Stimulated activated CD4-positive, alpha-beta T cell treated with anti-CD3 and anti-CD28 coated beads, Interleukin-1b, Interleukin-23, amount 100 ng/mL, for 4 hours (primary cell): ENCODE measurements at regions not wholly inside any gene's neighbourhood (a gene's known extent, or its start where the extent isn't known, plus 50 kb on each side); places are given as distances from the start of the nearest gene placed in this dataset.
"Not testable (repeated sequence)": the region's sequence is repeated elsewhere in the genome, so short reads cannot be mapped to it uniquely, and the experiment has no call there.

Experiments used
- DNase-seq, 2 donors: peaks; one replicate each; pipeline ENCODE4 v3.0.0-alpha.2; 2020; ENCODE audit warnings: low read depth in 2 of 2

DNA sequence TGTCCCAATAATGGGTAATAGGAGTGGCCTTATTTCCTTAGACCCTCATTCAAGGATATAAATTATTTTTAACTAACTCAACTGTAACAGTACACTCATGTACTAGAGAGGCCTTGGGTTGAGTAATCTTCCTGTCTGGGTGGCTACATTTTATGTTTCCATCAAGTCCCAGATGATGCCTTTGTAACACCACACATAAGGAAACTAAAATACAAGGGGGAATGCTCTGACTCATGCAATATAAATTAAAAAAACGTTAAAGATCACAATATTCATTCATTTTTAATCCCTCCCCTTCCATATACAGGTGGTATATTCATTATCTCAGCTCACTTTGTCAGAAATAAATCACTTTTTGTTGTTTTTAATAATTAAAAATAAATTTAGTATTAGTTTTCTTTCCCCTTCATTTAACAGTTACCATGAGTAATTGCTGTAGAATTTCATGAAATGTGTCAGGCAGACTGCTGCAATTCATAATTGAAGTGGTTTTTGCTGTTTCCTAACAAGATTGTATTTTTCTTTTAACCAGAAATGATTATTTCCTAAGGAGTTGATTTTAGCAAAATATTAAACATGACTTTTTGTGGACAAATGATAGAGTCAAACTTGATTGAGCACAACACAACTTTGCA is 1403.6 kb downstream of the SUCLG1 start:
- DNase-seq = no peak

DNA sequence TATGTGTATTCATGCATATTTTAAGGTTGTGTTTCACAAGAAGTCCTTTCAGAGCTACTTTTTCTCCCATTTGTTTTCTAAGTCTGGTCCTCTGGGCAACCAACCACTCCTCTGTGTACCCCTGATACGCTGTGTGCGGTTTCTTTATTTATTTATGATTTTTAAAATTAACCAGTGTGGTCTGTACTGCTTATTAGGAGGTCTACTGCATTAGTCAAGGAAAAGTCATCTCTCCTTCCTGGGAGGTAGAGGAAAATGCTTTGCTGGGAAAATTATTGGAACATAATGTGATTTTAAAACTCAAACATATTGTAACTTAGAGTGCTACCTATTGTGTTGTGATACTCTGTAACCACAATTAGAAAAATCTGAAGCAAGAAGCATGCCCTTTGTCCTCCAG is 1404.3 kb downstream of the SUCLG1 start:
- no peak for DNase-seq

DNA sequence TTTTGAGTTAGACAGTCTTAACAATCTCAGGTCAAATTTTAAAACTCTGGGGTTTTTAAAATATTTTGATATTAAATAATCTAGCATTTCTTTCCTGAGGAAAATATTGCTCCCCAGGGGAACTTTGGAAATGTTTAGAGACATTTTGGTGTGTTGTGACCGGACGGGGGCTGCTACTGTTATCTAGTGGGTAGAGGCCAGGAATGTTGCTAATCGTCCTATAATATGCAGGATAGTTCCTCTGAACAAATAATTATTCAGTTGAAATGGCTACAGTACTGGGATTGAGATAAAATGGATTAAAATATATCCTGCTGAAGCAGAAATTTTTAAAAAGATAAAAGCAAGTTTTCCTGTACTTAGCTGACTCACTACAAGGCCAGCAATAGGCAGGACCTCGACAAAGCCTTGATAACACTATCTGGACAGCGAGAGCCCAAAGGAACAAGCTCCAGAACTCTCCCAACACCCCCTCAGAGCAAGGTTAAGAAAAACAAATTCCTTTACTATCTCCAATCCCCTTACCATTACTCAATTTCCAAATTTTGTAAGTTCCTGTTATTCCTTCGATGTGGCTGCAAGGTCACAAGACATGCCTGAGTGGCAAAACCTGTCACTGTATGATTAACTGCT is 1407.4 kb downstream of the SUCLG1 start:
- DNase-seq = no peak

DNA sequence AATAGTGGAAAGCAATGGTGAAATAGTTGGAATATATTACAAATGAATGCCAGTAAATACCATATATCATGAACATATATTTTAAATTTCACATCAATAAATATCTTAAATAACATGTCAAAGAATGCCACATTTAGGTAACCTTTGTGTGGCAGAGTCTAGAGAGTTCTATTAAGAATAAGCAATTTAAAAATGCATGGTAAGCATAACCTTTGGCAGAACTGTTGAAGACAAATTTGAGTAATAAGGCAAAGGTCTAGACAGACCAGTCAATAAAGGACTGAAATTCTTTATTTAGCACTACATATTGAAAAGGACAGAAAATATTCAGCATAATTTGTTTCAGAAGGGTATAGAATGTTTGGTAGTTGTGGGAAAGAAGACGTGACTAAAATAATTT is 1417.0 kb downstream of the SUCLG1 start:
- DNase-seq = no peak

DNA sequence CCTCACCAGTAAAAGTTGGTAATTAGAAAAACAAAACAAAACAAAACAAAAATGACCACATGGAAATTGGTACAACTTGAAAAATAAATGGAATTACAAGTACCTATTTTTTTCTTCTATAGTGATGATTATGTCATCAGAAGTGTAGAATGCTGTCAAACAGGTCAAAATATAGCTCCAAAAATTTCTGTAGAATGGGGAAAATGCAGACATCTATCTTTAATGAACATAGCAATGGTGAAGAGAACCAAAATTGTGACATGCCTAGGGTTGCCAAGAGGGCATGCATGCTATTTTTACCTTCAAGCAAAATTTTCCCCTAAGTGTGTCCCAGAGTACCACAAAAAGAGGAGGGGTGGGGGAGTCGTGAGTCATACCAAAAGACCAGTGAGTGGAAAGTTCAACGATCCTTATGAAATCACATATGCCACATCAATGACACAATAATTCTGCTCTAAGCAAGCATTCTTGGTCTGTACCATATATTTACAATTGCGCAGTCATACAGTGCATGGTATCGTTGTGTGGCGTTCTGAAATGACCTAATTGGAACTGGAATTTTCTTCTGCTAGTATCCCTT is 1436.4 kb downstream of the SUCLG1 start:
- DNase-seq = no peak

DNA sequence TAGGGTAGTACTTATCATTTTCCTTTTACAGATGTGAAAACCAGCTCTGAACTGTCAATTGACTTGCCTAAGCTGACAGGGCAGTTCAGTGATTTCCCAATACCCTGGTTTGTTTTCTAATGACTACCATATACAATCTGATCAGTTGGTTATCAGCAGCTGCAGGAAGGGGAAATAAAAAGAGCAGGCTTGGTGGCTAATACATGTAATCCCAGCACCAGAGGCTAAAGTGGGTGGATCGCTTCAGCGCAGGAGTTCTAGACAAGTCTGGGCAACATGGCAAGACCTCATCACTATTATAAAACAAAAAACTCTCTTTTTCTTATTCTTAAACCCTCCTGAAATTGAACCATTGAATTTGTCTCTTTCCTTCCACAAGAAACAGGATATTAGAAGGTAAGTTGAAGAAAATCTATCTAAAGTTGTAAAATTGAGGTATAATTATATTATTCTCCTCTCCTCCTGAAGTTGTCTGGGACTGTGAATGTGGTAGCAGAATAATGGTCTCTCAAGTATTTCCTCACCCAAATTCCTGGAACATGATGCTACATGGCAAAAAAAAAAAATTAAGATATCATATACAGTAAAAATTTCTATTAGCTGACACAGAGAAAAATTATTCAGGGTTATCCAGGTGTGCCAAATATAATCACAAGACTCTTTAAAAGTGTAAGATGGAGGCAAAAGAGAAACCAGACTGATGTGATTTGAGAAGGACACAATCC is 1441.6 kb downstream of the SUCLG1 start:
- no peak for DNase-seq

DNA sequence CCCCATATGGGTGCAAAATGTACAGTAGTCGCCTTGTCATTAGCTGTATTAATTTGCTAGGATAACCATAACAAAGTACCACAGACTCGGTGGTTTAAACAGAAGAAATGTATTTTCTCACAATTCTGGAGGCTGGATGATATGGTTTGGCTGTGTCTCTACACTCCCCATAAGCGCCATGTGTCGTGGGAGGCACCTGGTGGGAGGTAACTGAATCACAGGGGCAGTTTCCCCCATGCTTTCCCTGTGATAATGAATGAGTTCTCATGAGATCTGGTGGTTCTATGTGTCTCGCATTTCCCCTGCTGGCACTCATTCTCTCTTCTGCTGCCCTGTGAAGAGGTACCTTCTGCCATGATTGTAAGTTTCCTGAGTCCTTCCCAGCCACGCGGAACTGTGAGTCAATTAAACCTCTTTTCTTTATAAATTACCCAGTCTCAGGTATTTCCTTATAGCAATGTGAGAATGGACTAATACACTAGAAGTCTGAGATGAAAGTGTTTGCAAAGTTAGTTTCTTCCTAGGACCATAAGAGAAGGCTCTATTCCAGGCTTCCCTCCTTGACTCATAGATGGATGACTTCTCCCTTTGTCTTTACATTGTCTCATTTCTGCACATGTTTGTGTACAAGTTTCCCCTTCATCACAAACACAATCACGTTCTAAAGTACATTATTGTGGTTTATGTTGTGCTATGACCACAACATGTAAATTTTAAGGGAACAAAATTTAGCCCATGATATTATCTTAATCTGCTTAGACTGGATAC is 1442.6 kb downstream of the SUCLG1 start:
- DNase-seq = no peak

DNA sequence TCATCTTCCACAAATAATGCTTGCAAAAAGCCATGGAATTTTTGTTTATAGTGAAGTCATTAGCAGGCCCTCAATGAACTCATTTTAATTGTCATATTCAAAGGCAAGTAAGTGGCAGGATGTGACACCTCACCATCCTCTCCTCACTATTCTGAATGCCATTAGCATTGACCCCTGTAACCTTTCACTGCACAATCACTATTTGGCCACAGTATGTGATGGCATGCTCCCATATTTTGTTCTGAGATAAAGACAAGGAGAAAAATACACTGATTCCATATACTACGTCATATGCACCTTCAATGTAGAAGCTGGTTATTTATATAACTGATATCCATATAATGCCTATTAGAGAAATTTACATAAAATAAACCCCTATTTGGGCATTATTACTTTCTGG is 1443.2 kb downstream of the SUCLG1 start:
- DNase-seq = no peak

DNA sequence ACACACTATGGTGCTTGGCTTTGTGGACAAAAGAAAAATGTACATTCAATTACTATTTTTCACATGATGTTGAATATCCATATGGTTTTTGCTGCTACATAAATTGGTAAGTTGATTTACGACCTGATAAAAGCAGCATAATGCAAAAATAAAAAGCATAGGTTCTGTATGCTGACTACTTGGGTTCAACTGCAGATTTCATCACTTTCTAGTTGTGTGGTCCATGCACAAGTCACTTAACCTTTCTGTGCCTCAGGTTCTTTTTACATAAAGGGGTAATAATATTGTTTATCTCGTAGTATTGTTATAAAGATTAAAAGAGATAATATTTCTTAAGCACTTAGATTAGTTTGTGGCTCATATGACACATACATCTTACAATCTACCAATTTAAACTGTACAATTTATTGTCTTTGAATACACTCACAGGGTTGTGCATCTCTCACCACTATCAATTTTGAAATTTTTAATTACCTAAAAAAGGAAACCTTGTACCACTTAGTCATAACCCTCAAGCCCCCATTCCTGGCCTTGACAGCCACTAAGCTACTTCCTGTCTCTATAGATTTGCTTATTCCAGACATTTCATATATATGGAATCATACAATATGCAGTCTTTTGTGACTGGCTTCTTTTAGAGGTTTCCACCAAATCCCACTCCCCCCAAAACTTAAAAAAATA is 1443.9 kb downstream of the SUCLG1 start:
- DNase-seq = no peak

DNA sequence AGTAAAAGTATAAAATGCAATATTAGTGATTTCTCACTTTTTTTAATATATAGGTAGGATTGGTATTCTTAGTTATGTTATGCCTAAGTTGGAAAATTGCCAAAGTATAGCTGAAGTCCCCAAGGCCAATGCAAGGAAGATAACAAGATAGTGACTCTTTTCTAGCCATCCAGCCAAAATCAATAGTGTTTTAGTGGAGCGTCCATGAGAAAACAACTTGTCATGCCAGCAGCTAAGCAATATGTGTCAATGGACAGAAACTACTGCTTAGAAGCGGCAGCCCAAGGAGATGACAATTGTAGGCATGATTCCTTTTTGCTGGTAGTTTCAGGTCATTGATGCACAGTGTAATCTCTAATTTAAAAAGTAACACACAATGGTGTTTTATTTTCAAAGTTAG is 1444.6 kb downstream of the SUCLG1 start:
- no peak for DNase-seq

DNA sequence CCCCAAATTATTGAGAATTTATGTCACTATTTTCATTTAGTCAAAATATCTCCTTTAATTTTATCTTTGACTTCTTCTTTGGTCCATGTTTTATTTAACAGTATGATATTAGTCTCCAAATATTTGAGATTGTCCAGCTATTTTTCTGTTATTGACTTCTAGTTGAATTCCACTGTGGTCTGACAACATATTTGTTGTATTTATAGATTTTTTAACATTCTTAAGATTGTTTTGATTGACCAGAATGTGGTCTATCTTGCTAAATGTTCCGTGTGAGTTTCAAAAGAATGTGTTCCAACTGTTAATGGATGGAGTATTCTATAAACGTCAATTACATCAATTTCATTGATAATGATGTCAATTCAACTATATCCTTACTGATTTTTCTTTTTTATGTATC is 1452.1 kb downstream of the SUCLG1 start:
- no peak for DNase-seq

DNA sequence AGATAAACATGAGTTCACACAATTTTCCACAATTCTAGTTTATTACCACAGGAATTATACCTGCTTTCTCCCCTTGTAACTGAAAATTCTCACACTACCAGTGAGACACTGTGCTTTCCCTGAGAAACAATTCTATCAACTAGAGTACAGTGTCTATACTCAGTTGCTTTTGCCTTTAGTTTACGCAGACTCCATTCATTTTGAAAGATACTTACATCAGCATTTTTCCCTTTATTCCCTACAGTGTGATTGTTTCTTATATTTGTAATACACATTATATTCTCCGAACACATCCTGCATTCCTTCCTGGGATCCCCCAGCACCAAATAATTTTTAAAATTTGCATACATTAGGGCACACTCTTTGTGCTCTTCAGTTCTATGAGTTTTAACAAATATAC is 1455.5 kb downstream of the SUCLG1 start:
- DNase-seq = no peak

DNA sequence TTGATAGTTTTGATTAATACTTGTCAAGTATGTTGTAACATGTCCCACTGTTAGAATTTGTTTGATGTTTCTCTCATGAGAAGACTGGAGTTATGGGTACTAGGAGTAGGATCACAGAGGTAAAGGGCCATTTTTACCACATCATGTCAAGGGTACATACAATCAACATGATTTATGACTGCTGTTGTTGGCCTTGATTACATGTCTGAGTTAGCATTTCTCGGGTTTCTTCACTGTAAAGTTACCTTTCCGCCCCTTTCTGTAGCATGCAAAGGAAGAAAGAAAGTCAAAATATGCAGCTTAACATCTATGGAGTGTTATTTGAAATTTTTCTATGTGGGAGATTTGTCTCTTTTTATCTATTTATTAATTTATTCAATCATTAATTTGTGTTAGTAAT is 1456.4 kb downstream of the SUCLG1 start:
- DNase-seq = no peak

DNA sequence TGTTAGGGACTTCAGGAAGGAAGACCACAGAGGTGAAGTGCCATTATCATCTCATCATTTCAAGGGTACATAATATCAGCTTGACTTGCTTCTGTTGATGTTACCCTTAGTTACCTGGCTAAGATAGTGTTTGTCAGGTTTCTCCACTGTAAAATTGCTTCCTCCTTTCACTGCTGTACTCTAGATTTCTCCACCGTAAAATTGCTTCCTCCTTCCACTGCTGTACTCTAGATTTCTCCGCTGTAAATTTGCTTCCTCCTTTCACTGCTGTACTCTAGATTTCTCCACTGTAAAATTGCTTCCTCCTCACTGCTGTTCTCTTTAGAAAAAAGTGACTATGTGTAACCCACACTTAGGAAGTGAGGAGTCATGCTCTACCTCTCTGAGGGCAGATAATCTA is 1460.3 kb downstream of the SUCLG1 start:
- no peak for DNase-seq

DNA sequence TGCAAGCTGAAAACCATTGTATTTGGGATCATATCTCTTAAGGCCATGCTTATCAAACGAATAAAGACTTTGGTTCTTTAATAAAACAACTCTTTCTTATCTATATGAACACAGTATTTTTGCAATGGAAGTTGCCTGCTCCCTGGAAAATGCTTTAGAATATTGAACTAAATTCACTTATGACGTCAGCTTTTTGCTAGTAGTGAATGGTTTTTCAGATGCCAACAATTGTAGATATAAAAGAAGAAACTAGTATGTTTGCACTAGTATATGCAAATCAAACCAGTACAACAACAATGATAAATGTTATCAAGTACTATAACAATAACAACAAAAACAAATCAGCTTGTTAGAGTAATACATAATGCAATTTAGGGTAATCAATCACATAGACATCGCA is 1462.9 kb downstream of the SUCLG1 start:
- no peak for DNase-seq

DNA sequence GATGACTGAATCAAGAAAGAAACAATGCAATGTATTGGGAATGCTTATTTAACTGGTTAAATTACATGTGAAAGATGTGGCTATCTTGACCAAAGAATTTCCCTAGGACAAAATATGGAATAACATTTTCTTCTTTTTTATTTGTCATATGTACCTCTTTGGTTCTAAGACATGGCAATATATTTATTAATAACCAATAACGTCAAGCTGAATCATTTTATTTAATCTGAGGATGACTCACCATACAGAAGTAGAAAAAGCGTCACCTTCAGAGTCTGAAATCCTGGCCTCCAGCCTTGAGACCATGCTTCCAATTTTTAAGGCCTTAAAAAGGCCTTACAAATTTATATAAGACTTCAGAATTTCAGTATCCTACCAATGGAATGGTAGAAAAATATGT is 1464.9 kb downstream of the SUCLG1 start:
- no peak for DNase-seq

DNA sequence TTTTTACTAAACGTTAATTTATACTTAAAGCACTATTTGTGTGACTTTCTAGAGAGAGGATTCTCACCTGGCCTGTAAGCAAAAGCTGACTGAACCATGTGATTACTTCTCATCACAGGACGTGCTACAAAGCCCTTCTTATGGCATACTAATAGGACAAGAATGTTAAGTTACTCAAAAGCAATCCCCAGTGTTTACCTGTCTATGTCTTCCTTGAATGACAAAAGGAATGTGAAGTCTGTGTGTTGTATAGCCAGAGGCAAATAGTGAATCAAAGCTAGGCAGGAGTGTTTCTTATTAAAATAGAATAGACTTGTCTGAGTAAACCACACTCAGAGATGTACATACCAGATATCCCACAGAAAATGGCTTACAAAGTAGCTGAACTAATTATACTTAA is 1465.5 kb downstream of the SUCLG1 start:
- DNase-seq = no peak

DNA sequence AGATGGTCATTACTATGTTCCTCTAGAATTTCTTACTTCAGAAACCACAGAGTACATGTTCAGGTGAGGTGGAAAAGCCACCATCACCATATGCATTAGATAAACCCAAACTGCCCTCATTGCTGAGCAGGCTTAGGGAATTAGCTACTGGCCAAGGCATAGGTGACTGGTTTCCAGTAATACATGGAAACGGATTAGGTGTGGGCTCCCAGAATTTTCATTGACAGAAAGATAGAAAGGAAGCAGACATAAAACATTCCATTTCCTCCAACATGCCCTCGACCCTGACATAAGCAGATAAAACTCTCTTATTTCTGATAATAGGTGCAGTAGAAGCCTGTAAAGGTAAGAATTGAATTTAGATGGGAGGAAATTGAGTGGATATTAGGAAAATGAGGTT is 1466.1 kb downstream of the SUCLG1 start:
- no peak for DNase-seq

DNA sequence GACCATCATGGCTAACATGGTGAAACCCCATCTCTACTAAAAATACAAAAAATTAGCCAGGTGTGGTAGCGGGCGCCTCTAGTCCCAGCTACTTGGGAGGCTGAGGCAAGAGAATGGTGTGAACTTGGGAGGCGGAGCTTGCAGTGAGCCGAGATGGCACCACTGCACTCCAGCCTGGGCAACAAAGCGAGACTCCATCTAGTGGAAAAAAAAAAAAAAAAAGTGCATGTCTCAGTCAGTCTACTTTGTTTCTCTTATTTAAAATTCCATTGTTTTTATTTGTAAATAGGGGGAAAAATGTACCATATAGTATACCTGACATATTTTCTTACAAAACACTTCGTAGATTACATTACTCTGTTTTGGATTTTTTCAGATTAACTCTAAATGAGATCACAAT is 1471.4 kb downstream of the SUCLG1 start:
- not testable (repeated sequence) for DNase-seq

DNA sequence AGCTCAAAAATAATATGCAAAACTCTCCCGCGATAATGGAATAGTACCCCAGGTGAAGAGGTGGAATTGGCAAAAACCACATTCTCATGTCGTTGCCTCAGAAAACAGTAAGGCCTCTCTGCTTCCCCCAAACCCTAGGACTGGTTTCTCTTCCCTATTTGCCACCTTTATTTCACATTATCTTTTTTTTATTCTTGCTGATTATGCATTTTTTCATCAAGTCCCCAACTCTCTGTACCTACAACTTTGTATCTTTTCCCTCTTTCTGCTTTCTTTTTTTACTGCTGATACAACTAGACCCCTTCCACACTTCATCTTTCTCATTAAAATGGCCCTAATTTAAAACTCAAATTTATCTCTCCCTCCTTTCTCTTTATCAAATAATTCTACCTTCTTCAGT is 1472.2 kb downstream of the SUCLG1 start:
- DNase-seq = no peak

DNA sequence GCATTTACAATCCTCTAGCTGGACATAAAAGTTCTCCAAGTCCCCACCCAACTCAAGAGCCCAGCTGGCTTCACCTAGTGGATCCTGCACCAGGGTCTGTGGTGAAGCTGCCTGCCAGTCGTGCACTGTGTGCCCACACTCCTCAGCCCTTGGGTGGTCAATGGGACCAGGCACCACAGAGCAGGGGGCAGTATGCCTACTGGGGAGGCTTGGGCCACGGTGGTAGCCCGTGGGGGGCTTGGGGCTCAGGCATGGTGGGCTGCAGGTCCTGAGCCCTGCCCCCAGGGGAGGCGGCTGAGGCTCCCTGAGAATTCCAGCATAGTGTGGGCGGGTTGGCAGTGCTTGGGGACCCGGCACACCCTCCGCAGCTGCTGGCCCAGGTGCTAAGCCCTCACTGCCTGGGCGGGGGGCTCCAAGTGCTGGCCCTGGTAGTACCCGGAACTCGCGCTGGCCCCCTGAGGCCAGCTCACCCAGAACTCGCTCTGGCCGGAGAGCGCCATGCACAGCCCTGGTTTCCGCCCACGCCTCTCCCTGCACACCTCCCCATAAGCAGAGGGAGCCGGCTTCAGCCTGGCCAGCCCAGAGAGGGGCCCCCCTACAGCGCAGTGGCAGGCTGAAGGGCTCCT is 1473.4 kb downstream of the SUCLG1 start:
- no peak for DNase-seq
